ENCODE measurements at regions not wholly inside any gene's neighbourhood (a gene's known extent, or its start where the extent isn't known, plus 50 kb on each side); places are given as distances from the start of the nearest gene placed in this dataset.

DNA sequence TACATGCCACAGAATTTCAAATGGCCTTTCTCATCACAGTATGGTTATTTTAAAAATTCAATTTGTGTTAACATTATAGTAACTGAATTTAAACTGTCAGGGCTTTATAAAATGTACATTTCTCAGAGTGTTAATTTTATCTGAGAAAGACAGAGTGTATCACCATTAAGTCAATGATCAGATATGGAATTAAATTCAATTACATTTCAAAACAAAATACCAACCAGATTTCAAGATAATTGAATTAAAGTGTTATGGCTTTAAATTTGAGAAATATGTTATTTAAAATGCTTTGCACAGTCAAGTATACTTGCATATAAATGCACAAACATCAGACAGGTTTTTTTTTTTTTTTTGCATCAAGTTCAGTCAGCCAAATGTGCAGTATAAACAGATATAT is 1574.4 kb downstream of the BRINP3 start:
- Histone ChIP-seq H3K9ac (ENCODE audit: low read depth in 1 of 3, low read length in 3 of 3) (no peak overlapping the region), H3K4me1 (ENCODE audit: control insufficient read depth in 3 of 3, insufficient read depth in 3 of 3, low read length in 3 of 3) (no peaks in the 10 kb centered on the region), H3K9me3 (ENCODE audit: control insufficient read depth in 3 of 3, low read length in 3 of 3) (no peaks in the 10 kb centered on the region), H3K27ac (ENCODE audit: low read depth, low read length) (no peak overlapping the region), H3K36me3 (ENCODE audit: control insufficient read depth in 3 of 3, insufficient read depth in 3 of 3, low read length in 3 of 3) (no peaks in the 10 kb centered on the region), H3K4me3 (ENCODE audit: low read length in 3 of 3) (no peak overlapping the region), H3K27me3 (ENCODE audit: control insufficient read depth in 3 of 3, insufficient read depth in 3 of 3, low read length in 3 of 3) (no peaks in the 10 kb centered on the region)

DNA sequence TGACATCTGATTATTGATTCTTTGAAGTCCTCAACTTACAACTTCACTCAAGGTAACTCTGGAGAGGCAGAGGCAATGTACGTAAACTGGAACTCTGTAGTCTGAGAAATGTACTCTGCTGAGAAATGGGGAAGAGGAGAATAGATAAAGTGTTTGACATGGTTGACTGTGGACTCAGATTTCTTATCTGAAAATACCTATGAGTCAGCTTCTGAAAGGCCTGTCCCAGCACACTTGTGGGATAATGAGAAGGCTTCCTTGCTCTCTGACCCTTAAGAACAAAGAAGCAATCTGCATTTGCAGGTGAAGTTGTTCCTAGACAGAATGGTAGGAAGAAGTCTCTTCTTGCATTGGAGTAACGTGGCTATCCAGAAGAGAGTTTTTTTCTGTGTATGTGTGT is 1573.5 kb downstream of the BRINP3 start:
- H3K27me3 ChIP-seq (ENCODE audit: control insufficient read depth in 3 of 3, insufficient read depth in 3 of 3, low read length in 3 of 3), result no peaks in the 10 kb centered on the region
- H3K4me1 ChIP-seq (ENCODE audit: control insufficient read depth in 3 of 3, insufficient read depth in 3 of 3, low read length in 3 of 3), result no peaks in the 10 kb centered on the region
- H3K36me3 ChIP-seq (ENCODE audit: control insufficient read depth in 3 of 3, insufficient read depth in 3 of 3, low read length in 3 of 3), result no peaks in the 10 kb centered on the region
- no peaks in the 10 kb centered on the region for H3K9me3 ChIP-seq (ENCODE audit: control insufficient read depth in 3 of 3, low read length in 3 of 3)
- no peak overlapping the region for H3K4me3 ChIP-seq (ENCODE audit: low read length in 3 of 3)
- H3K9ac ChIP-seq (ENCODE audit: low read depth in 1 of 3, low read length in 3 of 3), result no peak overlapping the region
- no peak overlapping the region for H3K27ac ChIP-seq (ENCODE audit: low read depth, low read length)

DNA sequence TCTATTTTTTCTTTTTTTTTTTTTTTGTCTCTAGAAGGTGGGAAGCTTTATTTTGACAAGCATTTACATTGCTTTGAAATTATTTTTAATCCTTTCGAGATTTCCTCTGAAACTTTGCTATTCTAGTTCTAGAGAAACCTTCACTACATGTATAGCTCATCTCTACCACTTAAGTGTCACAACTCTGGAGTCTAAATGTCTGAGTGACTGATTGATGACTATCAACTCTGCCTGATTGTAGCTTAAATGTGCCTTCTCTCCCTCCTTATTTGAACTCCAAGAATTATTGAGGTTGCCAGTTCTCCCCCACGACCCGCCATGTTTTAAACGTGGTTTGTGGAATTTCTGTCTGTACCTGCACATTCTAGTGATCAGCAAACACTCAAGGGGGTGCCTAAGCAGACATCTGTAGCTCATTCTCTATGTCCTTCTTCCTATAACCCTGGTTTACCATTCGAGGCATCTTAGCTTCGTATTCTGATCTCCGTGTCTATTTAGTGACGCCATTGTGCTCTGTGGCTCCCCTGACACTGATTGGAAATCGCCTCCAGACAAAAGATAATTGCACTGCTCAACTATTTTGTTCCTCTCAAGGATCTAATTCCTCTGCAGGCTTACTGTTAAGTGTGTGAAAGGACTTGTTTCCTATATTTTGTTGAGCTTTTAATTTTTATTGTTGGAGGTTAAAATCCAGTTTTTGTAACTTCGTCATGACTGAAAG is 1570.6 kb downstream of the BRINP3 start:
- Histone ChIP-seq H3K4me1 (ENCODE audit: control insufficient read depth in 3 of 3, insufficient read depth in 3 of 3, low read length in 3 of 3) (no peaks in the 10 kb centered on the region), H3K27me3 (ENCODE audit: control insufficient read depth in 3 of 3, insufficient read depth in 3 of 3, low read length in 3 of 3) (no peaks in the 10 kb centered on the region), H3K4me3 (ENCODE audit: low read length in 3 of 3) (no peak overlapping the region), H3K36me3 (ENCODE audit: control insufficient read depth in 3 of 3, insufficient read depth in 3 of 3, low read length in 3 of 3) (no peaks in the 10 kb centered on the region), H3K27ac (ENCODE audit: low read depth, low read length) (no peak overlapping the region), H3K9ac (ENCODE audit: low read depth in 1 of 3, low read length in 3 of 3) (no peak overlapping the region), H3K9me3 (ENCODE audit: control insufficient read depth in 3 of 3, low read length in 3 of 3) (no peaks in the 10 kb centered on the region)

DNA sequence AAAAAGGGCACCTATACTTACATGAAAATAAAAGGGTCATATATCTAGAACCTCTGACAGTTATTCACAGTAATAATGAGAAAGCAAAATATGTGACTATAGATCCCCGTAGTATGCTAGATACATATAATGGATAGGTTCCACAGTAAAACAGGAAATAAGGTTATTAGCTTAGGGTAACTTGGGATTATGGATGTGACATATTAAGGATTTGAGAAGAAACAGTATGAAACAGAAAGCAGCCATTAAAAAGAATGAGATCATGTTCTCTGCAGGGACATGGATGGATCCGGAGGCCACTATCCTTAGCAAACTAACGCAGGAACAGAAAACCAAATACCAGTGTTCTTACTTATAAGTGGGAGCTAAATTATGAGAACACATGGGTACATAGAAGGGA is 1547.3 kb downstream of the BRINP3 start:
- no peak overlapping the region for H3K27ac ChIP-seq (ENCODE audit: low read depth, low read length)

DNA sequence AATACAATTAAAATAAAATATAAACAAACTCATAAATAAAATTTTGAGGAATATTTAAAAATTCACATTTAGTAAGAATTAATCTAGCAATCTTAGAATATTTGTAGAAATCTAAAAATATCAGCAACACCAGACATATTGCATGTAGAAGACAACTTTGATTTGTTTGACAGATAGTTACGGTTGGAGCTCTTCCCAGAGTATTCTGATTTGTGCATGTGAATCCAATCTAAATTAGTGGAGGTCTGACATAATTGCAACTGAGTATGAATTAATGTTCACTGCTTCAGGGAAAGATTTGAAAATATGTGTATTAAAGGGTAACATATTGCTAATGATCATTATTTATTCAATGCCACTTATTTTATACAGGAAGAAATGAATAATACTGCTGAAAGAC is 1546.2 kb downstream of the BRINP3 start:
- H3K27me3 ChIP-seq (ENCODE audit: control insufficient read depth in 3 of 3, insufficient read depth in 3 of 3, low read length in 3 of 3), result no peaks in the 10 kb centered on the region
- H3K27ac ChIP-seq (ENCODE audit: low read depth, low read length), result no peak overlapping the region
- H3K9me3 ChIP-seq (ENCODE audit: control insufficient read depth in 3 of 3, low read length in 3 of 3), result no peaks in the 10 kb centered on the region
- no peak overlapping the region for H3K9ac ChIP-seq (ENCODE audit: low read depth in 1 of 3, low read length in 3 of 3)
- no peak overlapping the region for H3K4me3 ChIP-seq (ENCODE audit: low read length in 3 of 3)
- no peaks in the 10 kb centered on the region for H3K36me3 ChIP-seq (ENCODE audit: control insufficient read depth in 3 of 3, insufficient read depth in 3 of 3, low read length in 3 of 3)
- no peaks in the 10 kb centered on the region for H3K4me1 ChIP-seq (ENCODE audit: control insufficient read depth in 3 of 3, insufficient read depth in 3 of 3, low read length in 3 of 3)

More for the DNA sequence above, 1547.3 kb downstream of the BRINP3 start:
- H3K36me3 ChIP-seq (ENCODE audit: control insufficient read depth in 3 of 3, insufficient read depth in 3 of 3, low read length in 3 of 3), result no peaks in the 10 kb centered on the region
- H3K4me1 ChIP-seq (ENCODE audit: control insufficient read depth in 3 of 3, insufficient read depth in 3 of 3, low read length in 3 of 3), result no peaks in the 10 kb centered on the region
- no peak overlapping the region for H3K4me3 ChIP-seq (ENCODE audit: low read length in 3 of 3)
- no peaks in the 10 kb centered on the region for H3K27me3 ChIP-seq (ENCODE audit: control insufficient read depth in 3 of 3, insufficient read depth in 3 of 3, low read length in 3 of 3)
- no peak overlapping the region for H3K9ac ChIP-seq (ENCODE audit: low read depth in 1 of 3, low read length in 3 of 3)
- no peaks in the 10 kb centered on the region for H3K9me3 ChIP-seq (ENCODE audit: control insufficient read depth in 3 of 3, low read length in 3 of 3)

DNA sequence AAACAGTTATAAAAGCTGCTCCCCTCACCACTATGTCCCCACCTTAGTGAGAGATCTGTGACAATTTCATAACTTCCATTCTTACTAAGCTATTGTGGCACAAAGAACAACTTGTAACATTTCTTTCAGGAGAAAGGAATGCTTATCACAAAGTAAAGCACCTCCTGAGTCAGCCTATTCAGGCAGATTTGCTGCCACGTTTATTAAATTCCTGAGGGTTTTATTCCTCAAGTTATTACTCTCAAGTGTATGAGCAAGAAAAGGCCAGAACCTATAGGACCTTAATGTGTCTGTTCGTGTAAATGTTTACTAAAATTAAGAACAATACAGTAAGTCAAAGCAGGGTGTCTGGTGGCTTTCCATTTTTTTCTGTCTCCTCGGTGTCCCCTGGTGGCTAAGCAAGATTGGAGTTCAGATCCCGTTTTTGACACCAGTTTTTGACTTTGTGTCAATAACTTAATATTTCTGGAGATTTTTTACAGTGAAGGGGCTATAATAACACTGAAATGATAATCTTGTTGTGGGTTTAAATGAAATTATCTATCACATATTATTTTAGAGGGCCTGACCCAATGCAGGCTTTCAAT is 1539.6 kb downstream of the BRINP3 start:
- no peak overlapping the region for H3K9ac ChIP-seq (ENCODE audit: low read depth in 1 of 3, low read length in 3 of 3)
- no peaks in the 10 kb centered on the region for H3K4me1 ChIP-seq (ENCODE audit: control insufficient read depth in 3 of 3, insufficient read depth in 3 of 3, low read length in 3 of 3)
- no peak overlapping the region for H3K4me3 ChIP-seq (ENCODE audit: low read length in 3 of 3)
- H3K27me3 ChIP-seq (ENCODE audit: control insufficient read depth in 3 of 3, insufficient read depth in 3 of 3, low read length in 3 of 3), result no peaks in the 10 kb centered on the region
- no peak overlapping the region for H3K27ac ChIP-seq (ENCODE audit: low read depth, low read length)
- no peaks in the 10 kb centered on the region for H3K9me3 ChIP-seq (ENCODE audit: control insufficient read depth in 3 of 3, low read length in 3 of 3)
- H3K36me3 ChIP-seq (ENCODE audit: control insufficient read depth in 3 of 3, insufficient read depth in 3 of 3, low read length in 3 of 3), result no peaks in the 10 kb centered on the region

DNA sequence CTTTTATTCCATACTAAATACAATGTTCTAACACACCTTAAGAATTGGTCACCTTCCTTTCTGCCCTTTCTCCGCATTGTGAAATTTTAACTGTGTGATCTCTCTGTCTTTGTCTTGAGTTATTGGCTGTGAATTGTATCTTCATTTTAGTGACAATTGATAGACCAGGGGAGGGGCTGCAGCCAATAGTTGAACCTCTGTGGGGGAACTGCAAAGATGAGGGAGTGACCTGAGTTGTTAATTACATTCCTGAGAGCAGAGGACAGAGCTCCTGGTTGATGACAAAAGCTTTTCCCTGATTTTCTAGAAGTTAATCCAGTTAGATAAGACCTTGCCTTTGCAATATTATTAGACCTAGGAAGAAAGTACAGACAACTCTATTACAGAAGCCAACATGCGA is 1535.7 kb downstream of the BRINP3 start:
- H3K9ac ChIP-seq (ENCODE audit: low read depth in 1 of 3, low read length in 3 of 3), result no peak overlapping the region

DNA sequence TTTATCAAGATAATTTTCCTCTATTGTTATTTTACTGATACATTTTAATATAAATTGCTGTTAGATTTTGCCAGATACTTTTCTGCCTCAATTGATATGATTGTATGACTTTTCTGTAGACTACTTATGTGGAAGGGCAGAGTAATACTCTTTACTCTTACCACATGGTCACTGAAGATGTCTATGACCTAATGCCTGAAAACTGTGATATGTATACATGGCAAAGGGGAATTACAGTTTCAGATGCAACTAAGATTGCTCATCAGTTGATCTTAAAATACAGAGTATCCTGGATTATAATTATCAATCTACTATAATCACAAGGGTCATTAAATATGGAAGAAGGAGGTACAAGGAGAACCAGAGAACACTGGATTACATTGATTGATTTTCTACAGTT is 1528.0 kb downstream of the BRINP3 start:
- no peaks in the 10 kb centered on the region for H3K4me1 ChIP-seq (ENCODE audit: control insufficient read depth in 3 of 3, insufficient read depth in 3 of 3, low read length in 3 of 3)
- no peaks in the 10 kb centered on the region for H3K9me3 ChIP-seq (ENCODE audit: control insufficient read depth in 3 of 3, low read length in 3 of 3)
- H3K27me3 ChIP-seq (ENCODE audit: control insufficient read depth in 3 of 3, insufficient read depth in 3 of 3, low read length in 3 of 3), result no peaks in the 10 kb centered on the region
- H3K4me3 ChIP-seq (ENCODE audit: low read length in 3 of 3), result no peak overlapping the region
- H3K36me3 ChIP-seq (ENCODE audit: control insufficient read depth in 3 of 3, insufficient read depth in 3 of 3, low read length in 3 of 3), result no peaks in the 10 kb centered on the region
- H3K27ac ChIP-seq (ENCODE audit: low read depth, low read length), result no peak overlapping the region
- H3K9ac ChIP-seq (ENCODE audit: low read depth in 1 of 3, low read length in 3 of 3), result no peak overlapping the region

More for the DNA sequence above, 1535.7 kb downstream of the BRINP3 start:
- H3K9me3 ChIP-seq (ENCODE audit: control insufficient read depth in 3 of 3, low read length in 3 of 3), result no peaks in the 10 kb centered on the region
- H3K4me1 ChIP-seq (ENCODE audit: control insufficient read depth in 3 of 3, insufficient read depth in 3 of 3, low read length in 3 of 3), result no peaks in the 10 kb centered on the region
- H3K27ac ChIP-seq (ENCODE audit: low read depth, low read length), result no peak overlapping the region
- H3K4me3 ChIP-seq (ENCODE audit: low read length in 3 of 3), result no peak overlapping the region
- H3K36me3 ChIP-seq (ENCODE audit: control insufficient read depth in 3 of 3, insufficient read depth in 3 of 3, low read length in 3 of 3), result no peaks in the 10 kb centered on the region
- no peaks in the 10 kb centered on the region for H3K27me3 ChIP-seq (ENCODE audit: control insufficient read depth in 3 of 3, insufficient read depth in 3 of 3, low read length in 3 of 3)

DNA sequence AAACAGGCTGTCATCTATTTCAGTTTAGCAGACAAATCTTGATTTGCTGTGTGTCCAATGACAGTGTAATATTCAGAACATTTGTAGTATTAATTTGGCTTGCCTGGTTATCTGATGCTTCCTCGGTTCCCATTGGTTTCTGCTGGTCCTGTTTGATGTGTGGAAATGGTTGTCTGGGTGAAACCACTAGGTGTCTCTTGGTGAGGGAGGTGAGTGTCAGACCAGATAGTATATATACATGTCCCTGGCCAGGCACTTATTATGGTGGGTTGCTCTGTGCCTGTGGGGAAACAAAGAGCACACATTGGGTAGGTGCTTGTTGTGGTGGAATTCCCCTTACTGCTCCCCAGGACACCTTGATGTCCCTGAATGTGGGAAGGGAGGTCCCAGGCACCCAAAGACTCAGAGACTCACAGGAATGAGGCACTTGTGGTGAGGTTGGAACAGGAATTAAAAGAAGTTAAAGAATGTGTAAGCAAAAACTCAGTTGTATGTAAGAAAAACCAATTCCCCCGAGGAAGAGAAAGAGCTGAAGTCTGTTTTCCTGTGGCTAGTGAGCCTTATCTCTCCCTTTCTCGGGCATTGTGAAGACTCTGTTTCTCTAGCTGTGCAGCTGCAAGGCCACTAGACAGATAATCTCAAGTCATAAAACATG is 1519.1 kb downstream of the BRINP3 start:
- Histone ChIP-seq H3K9me3 (ENCODE audit: control insufficient read depth in 3 of 3, low read length in 3 of 3) (no peaks in the 10 kb centered on the region), H3K4me3 (ENCODE audit: low read length in 3 of 3) (no peak overlapping the region), H3K36me3 (ENCODE audit: control insufficient read depth in 3 of 3, insufficient read depth in 3 of 3, low read length in 3 of 3) (no peaks in the 10 kb centered on the region), H3K27me3 (ENCODE audit: control insufficient read depth in 3 of 3, insufficient read depth in 3 of 3, low read length in 3 of 3) (no peaks in the 10 kb centered on the region), H3K27ac (ENCODE audit: low read depth, low read length) (no peak overlapping the region), H3K4me1 (ENCODE audit: control insufficient read depth in 3 of 3, insufficient read depth in 3 of 3, low read length in 3 of 3) (no peaks in the 10 kb centered on the region), H3K9ac (ENCODE audit: low read depth in 1 of 3, low read length in 3 of 3) (no peak overlapping the region)

DNA sequence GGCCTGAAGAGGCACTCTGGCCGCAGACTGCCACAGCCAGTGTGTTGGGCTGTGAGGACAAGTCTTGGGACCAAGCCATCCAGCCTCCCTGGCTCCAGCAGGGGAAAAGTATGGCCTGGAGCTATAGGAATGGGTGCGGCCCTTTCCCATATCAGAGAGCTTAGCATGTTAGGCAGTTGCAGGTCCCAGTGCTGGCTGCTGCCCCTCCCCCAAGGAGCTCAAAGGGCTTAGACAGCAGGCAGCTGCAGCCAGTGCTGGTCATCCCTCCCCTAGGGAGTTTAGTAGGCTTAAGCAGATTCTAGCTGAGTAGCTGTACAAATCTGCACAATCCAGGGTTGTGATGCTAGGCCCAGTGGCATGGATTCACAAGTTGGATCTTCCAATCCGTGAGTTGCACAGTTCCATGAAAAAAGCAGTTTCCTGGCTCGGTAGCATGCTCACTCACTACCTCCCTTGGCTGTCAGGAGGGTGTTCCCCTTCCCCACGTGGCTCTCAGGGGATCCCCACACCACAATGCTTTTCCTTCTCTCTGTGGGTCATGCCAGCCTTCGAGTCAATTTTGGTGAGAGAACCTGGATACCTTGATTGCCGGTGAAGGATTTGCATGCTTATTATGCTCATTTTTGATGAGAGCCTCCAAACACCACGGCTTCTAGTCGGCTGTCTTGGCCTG is 1490.8 kb downstream of the BRINP3 start:
- Histone ChIP-seq H3K4me3 (ENCODE audit: low read length in 3 of 3) (no peak overlapping the region), H3K27ac (ENCODE audit: low read depth, low read length) (no peak overlapping the region), H3K4me1 (ENCODE audit: control insufficient read depth in 3 of 3, insufficient read depth in 3 of 3, low read length in 3 of 3) (no peaks in the 10 kb centered on the region), H3K9me3 (ENCODE audit: control insufficient read depth in 3 of 3, low read length in 3 of 3) (no peaks in the 10 kb centered on the region), H3K27me3 (ENCODE audit: control insufficient read depth in 3 of 3, insufficient read depth in 3 of 3, low read length in 3 of 3) (no peaks in the 10 kb centered on the region), H3K36me3 (ENCODE audit: control insufficient read depth in 3 of 3, insufficient read depth in 3 of 3, low read length in 3 of 3) (no peaks in the 10 kb centered on the region), H3K9ac (ENCODE audit: low read depth in 1 of 3, low read length in 3 of 3) (no peak overlapping the region)

All from skeletal muscle tissue (tissue), 3 donors.